ENCODE measurements at regions not wholly inside any gene's neighbourhood (a gene's known extent, or its start where the extent isn't known, plus 50 kb on each side); places are given as distances from the start of the nearest gene placed in this dataset.

- TF ChIP-seq CTCF (conservative IDR thresholded peaks at IDR 0.05) (no peak), ZFX (IDR thresholded peaks at IDR 0.05) (no peak)
Measured at GRCh38 chr10:130877126-130877525, 434.4 kb downstream of the TCERG1L start.

GRCh38 chr10:130878131-130878530, 433.4 kb downstream of the TCERG1L start:
- TF ChIP-seq ZFX (IDR thresholded peaks at IDR 0.05) (no peak), CTCF (conservative IDR thresholded peaks at IDR 0.05) (no peak)
- no peak overlapping the region for H3K27ac ChIP-seq

More at GRCh38 chr10:130877126-130877525, 434.4 kb downstream of the TCERG1L start:
- no peak overlapping the region for H3K27ac ChIP-seq

GRCh38 chr10:130882906-130883305, 428.6 kb downstream of the TCERG1L start:
- H3K27ac ChIP-seq, result no peak overlapping the region
- TF ChIP-seq CTCF (conservative IDR thresholded peaks at IDR 0.05) (no peak), ZFX (IDR thresholded peaks at IDR 0.05) (no peak)

- TF ChIP-seq ZFX (IDR thresholded peaks at IDR 0.05) (no peak), CTCF (conservative IDR thresholded peaks at IDR 0.05) (no peak)
Measured at GRCh38 chr10:130884456-130884855, 427.1 kb downstream of the TCERG1L start.

GRCh38 chr10:130885021-130885655, 426.4 kb downstream of the TCERG1L start:
- TF ChIP-seq CTCF (conservative IDR thresholded peaks at IDR 0.05) (no peak), ZFX (IDR thresholded peaks at IDR 0.05) (no peak)
- H3K27ac ChIP-seq, result no peak overlapping the region

More at GRCh38 chr10:130884456-130884855, 427.1 kb downstream of the TCERG1L start:
- no peak overlapping the region for H3K27ac ChIP-seq

- no peak overlapping the region for H3K27ac ChIP-seq
- no peak for TF ChIP-seq ZFX (IDR thresholded peaks at IDR 0.05)
- TF ChIP-seq CTCF (conservative IDR thresholded peaks at IDR 0.05), result no peak
Measured at GRCh38 chr10:130887170-130887569, 424.4 kb downstream of the TCERG1L start.

GRCh38 chr10:130888493-130888892, 423.0 kb downstream of the TCERG1L start:
- TF ChIP-seq ZFX (IDR thresholded peaks at IDR 0.05) (no peak), CTCF (conservative IDR thresholded peaks at IDR 0.05) (no peak)
- no peak overlapping the region for H3K27ac ChIP-seq
